K562 (cell line): ENCODE measurements at regions not wholly inside any gene's neighbourhood (a gene's known extent, or its start where the extent isn't known, plus 50 kb on each side); places are given as distances from the start of the nearest gene placed in this dataset.

Experiments used
- ATAC-seq: fragments of 200-7000 bp; cut with Tn5 transposase; 3 replicates; pipeline ENCODE4 v1.9.1; 2020; ENCODE audit warnings: moderate library complexity
- BruUV-seq: library from RNA; stranded (reverse); fragments of 400-500 nt; replicated peaks from 2 replicates; lab custom pipeline; 2021; lab: Mats Ljungman, UMichigan
- CTCF ChIA-PET: fragments of 300-600 bp; formaldehyde crosslinking; extraction: SDS; loops from one replicate; lab custom pipeline; 2021; ENCODE audit warnings: low intra/inter-chr PET ratio; lab: Yijun Ruan, JAX
- POLR2A ChIA-PET: fragments of 300-600, 350-650 bp; sonication (Branson Sonifier 250); formaldehyde crosslinking; extraction: SDS; loops from one replicate; lab custom pipeline; 2021; ENCODE audit warnings: antibody characterized with exemption, inconsistent platforms; lab: Yijun Ruan, JAX
- DNase-seq, 4 experiments: peaks; one replicate each; pipeline versions ENCODE4 v3.0.0 to v3.0.0-alpha.2; 2011 to 2018; ENCODE audit warnings: low spot score in 3 of 4, mixed read lengths in 3 of 4; ENCODE audit errors: extremely low read depth in 1 of 4
- FAIRE-seq: peaks from 2 replicates; lab custom pipeline; 2011; peaks lifted over from hg19 to GRCh38; lab: Jason Lieb, UNC
- H2AFZ ChIP-seq: 2 replicates; pipeline ENCODE4 v1.6.0; 2011; ENCODE audit warnings: low read depth, low read length, control low read depth, inconsistent platforms
- H3K27ac ChIP-seq: fragments of 200-600 bp; 3 replicates; pipeline ENCODE4 v1.8.0; 2011; ENCODE audit warnings: low read depth, mild to moderate bottlenecking, control low read depth, inconsistent platforms, low read length, moderate library complexity, mixed read lengths; ENCODE audit errors: extremely low read depth
- H3K27me3 ChIP-seq, 2 experiments: fragments of 300-600 bp in 1 of 2; 2 replicates in 1 of 2; 3 replicates in 1 of 2; pipeline versions ENCODE4 v1.6.0 to v1.8.0; 2011; ENCODE audit warnings: inconsistent platforms in 2 of 2, low read length in 2 of 2, mild to moderate bottlenecking in 1 of 2, mixed read lengths in 1 of 2, moderate library complexity in 1 of 2; ENCODE audit not compliant: control insufficient read depth in 2 of 2, insufficient read depth in 2 of 2
- H3K36me3 ChIP-seq: fragments of 300-600 bp; 3 replicates; pipeline ENCODE4 v1.8.0; 2011; ENCODE audit warnings: mild to moderate bottlenecking, low read length, inconsistent platforms; ENCODE audit not compliant: control insufficient read depth, insufficient read depth
- H3K4me1 ChIP-seq, 2 experiments: fragments of 200-600 bp in 1 of 2; replicated peaks in 1 of 2; 2 replicates in 1 of 2; 3 replicates in 1 of 2; pipeline versions ENCODE4 v1.5.1 to v1.8.0; 2011; ENCODE audit warnings: inconsistent platforms in 2 of 2, low read length in 2 of 2, mild to moderate bottlenecking in 1 of 2, mixed read lengths in 1 of 2, moderate library complexity in 1 of 2; ENCODE audit not compliant: control insufficient read depth in 2 of 2, insufficient read depth in 2 of 2
- H3K4me2 ChIP-seq: 2 replicates; pipeline ENCODE4 v1.6.1; 2011; ENCODE audit warnings: low read length, control low read depth, inconsistent platforms, mixed read lengths; ENCODE audit not compliant: insufficient read depth
- H3K4me3 ChIP-seq: fragments of 200-600 bp; sonication (generic), shearing (Covaris generic); 2 replicates; pipeline ENCODE4 v1.5.1; 2016; ENCODE audit warnings: control low read depth, inconsistent platforms
- H3K79me2 ChIP-seq: fragments of 200-600 bp; 3 replicates; pipeline ENCODE4 v1.8.0; 2011; ENCODE audit warnings: low read length, inconsistent platforms; ENCODE audit not compliant: control insufficient read depth, insufficient read depth
- H3K9ac ChIP-seq, 2 experiments: 2 replicates each; pipeline versions ENCODE4 v1.6.0 to v1.6.1; 2011; ENCODE audit warnings: low read depth in 2 of 2, low read length in 2 of 2, control low read depth in 1 of 2, inconsistent platforms in 1 of 2, mild to moderate bottlenecking in 1 of 2, mixed read lengths in 1 of 2; ENCODE audit not compliant: insufficient read depth in 1 of 2
- H3K9me1 ChIP-seq: one replicate; pipeline ENCODE4 v1.6.0; 2011; ENCODE audit warnings: inconsistent platforms, mild to moderate bottlenecking, low read length, moderate library complexity; ENCODE audit not compliant: control insufficient read depth, insufficient read depth
- H3K9me3 ChIP-seq: replicated peaks from 2 replicates; pipeline ENCODE4 v1.5.1; 2011; ENCODE audit warnings: low read depth, low read length, inconsistent platforms; ENCODE audit not compliant: control insufficient read depth, insufficient read depth
- H4K20me1 ChIP-seq: replicated peaks from 2 replicates; pipeline ENCODE4 v1.6.1; 2011; ENCODE audit warnings: low read length, inconsistent platforms, mixed read lengths; ENCODE audit not compliant: control insufficient read depth, insufficient read depth
- CEBPG ChIP-seq, 3 experiments: fragments of 200-800 bp in 1 of 3; sonication (Bioruptor generic) in 1 of 3; sonication (generic) in 1 of 3; formaldehyde crosslinking in 1 of 3; IDR thresholded peaks in 2 of 3; conservative IDR thresholded peaks in 1 of 3; 2 replicates each; pipeline versions ENCODE4 v1.6.1 to v1.8.0; 2016 to 2022; ENCODE audit warnings: missing compliant biosample characterization in 2 of 3, missing genetic modification characterization in 2 of 3, mild to moderate bottlenecking in 1 of 3, missing genetic modification reagents in 1 of 3
- HMG20A ChIP-seq: fragments of 450-650 bp; formaldehyde crosslinking; conservative IDR thresholded peaks from 2 replicates; pipeline ENCODE4 v1.4.0; 2020; ENCODE audit warnings: mild to moderate bottlenecking, mixed read lengths
- HNRNPUL1 ChIP-seq: fragments of 200-400 bp; formaldehyde crosslinking; IDR thresholded peaks from 2 replicates; pipeline ENCODE4 v1.6.1; 2017; ENCODE audit warnings: low read length
- NFIX ChIP-seq: fragments of 250-450 bp; sonication (Bioruptor Pico); IDR thresholded peaks from 2 replicates; pipeline ENCODE4 v1.4.0; 2020; ENCODE audit warnings: low read depth, mild to moderate bottlenecking, moderate library complexity
- NR3C1 ChIP-seq: sonication (generic); formaldehyde crosslinking; IDR thresholded peaks from 2 replicates; pipeline ENCODE4 v1.8.1; 2022; ENCODE audit warnings: missing genetic modification reagents
- NR4A1 ChIP-seq, 2 experiments: fragments of 250-450 bp in 1 of 2; fragments of 450-650 bp in 1 of 2; sonication (Bioruptor Pico) in 1 of 2; IDR thresholded peaks; 2 replicates each; pipeline versions ENCODE4 v1.4.0 to v1.6.1; 2016 to 2020; ENCODE audit warnings: mild to moderate bottlenecking in 2 of 2, missing compliant biosample characterization in 1 of 2, missing genetic modification characterization in 1 of 2, moderate library complexity in 1 of 2
- RBBP5 ChIP-seq: fragments of 200-600 bp; sonication (generic); IDR thresholded peaks from 2 replicates; pipeline ENCODE4 v1.6.1; 2012; ENCODE audit warnings: borderline replicate concordance, mild to moderate bottlenecking, low read length, control low read depth, inconsistent platforms; ENCODE audit not compliant: insufficient read depth, poor library complexity, severe bottlenecking
- SNIP1 ChIP-seq: fragments of 450-650 bp; IDR thresholded peaks from 2 replicates; pipeline ENCODE4 v1.7.1; 2017; ENCODE audit warnings: low read depth, mild to moderate bottlenecking
- STAT5A ChIP-seq: IDR thresholded peaks from 2 replicates; pipeline ENCODE4 v1.6.1; 2012; ENCODE audit warnings: low read length, inconsistent platforms, borderline replicate concordance
- TEAD1 ChIP-seq, 2 experiments: fragments of 450-650 bp in 1 of 2; sonication (generic) in 1 of 2; formaldehyde crosslinking; IDR thresholded peaks; 2 replicates each; pipeline versions ENCODE4 v1.4.0 to v1.8.0; 2020 to 2022; ENCODE audit warnings: mild to moderate bottlenecking in 2 of 2, missing genetic modification reagents in 1 of 2
- ZNF184 ChIP-seq: sonication (generic); formaldehyde crosslinking; IDR thresholded peaks from 2 replicates; pipeline ENCODE4 v1.5.0; 2020; ENCODE audit warnings: missing genetic modification reagents
- ZNF23 ChIP-seq: fragments of 250-450 bp; sonication (Bioruptor Pico); IDR thresholded peaks from 2 replicates; pipeline ENCODE4 v1.4.0; 2020; ENCODE audit warnings: mild to moderate bottlenecking
- ZNF3 ChIP-seq: fragments of 250-450 bp; sonication (Bioruptor Pico); IDR thresholded peaks from 2 replicates; pipeline ENCODE4 v1.5.0; 2021; ENCODE audit warnings: mild to moderate bottlenecking, moderate library complexity
- ZNF507 ChIP-seq: conservative IDR thresholded peaks from 2 replicates; pipeline ENCODE4 v1.6.1; 2017; ENCODE audit warnings: missing genetic modification characterization, missing compliant biosample characterization
- ZNF75A ChIP-seq: fragments of 450-650 bp; formaldehyde crosslinking; IDR thresholded peaks from 2 replicates; pipeline ENCODE4 v1.4.0; 2020; ENCODE audit warnings: mild to moderate bottlenecking
- WGBS: fragments of 100-300 bp; shearing (Covaris generic); methylation state at CpG from one replicate; pipeline ENCODE4 v1.1.6; 2016; ENCODE audit warnings: low coverage, mixed read lengths; ENCODE audit not compliant: insufficient coverage; ENCODE audit errors: missing lambda C conversion rate; 5-methylcytosine and 5-hydroxymethylcytosine counted together
- in situ Hi-C: fragments of 300-500 bp; cut with MboI; formaldehyde crosslinking; loops from 4 replicates; pipeline ENCODE4 v1.15.0; 2018; ENCODE audit warnings: inconsistent platforms, mixed read lengths
- intact Hi-C: fragments of 100-400 bp; cut with micrococcal nuclease; formaldehyde crosslinking; loops from 2 replicates; pipeline ENCODE4 v1.14.2; 2022
- TF ChIP-seq, protein P1 (sequence below): sonication (generic); formaldehyde crosslinking; IDR thresholded peaks from 2 replicates; pipeline ENCODE4 v1.8.0; 2023; ENCODE audit warnings: missing genetic modification reagents, mild to moderate bottlenecking, borderline replicate concordance
- TF ChIP-seq, protein P2 (sequence below): sonication (generic); formaldehyde crosslinking; IDR thresholded peaks from 2 replicates; pipeline ENCODE4 v1.8.0; 2022; ENCODE audit warnings: mild to moderate bottlenecking, missing genetic modification reagents

DNA sequence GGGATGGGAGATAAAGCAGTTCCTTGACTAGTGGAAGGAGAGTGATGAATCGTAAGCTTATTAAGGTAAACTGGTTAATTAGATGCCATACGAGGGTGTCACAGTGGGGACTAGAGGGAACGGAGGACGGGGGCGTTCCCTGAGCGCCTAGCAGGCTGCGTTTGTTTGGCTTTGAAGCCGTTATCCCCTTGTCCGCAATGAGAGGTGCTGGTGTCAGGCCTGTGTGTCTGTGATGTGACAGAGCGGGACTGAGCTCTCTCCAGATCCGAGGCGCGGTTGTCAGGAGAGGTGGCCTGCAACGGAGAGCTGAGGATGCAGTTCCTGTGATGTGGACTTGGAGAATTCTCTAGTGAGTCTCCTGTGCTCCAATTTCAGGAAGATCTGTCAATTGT lies 60.0 kb upstream of the PRPS1L1 start:
- FAIRE-seq (no peak), DNase-seq (peak in 1 of 4 experiments; percentile 9), ATAC-seq (peak; percentile 44)
- no peak overlapping the region for H3K9ac ChIP-seq
- no peak overlapping the region for H3K27ac ChIP-seq
- POLR2A ChIA-PET = no interaction called here
- in situ Hi-C loops (no loop called here), intact Hi-C loops (no loop called here)
- H3K4me2 ChIP-seq = 0 out of 2 replicates have a peak overlapping the region, but pooled peaks have one; percentile 63
- H3K4me3 ChIP-seq = no peak overlapping the region
- no peaks in the 10 kb centered on the region for H3K79me2 ChIP-seq
- WGBS = 18% methylated on average over 14 of the region's 14 CpGs
- H3K36me3 ChIP-seq = no peaks in the 10 kb centered on the region
- peaks cover 6 to 14% of the 10 kb centered on the region in 2 experiments; a peak in 4 of 5 replicates for H3K4me1 ChIP-seq
- no peaks in the 10 kb centered on the region for H3K9me1 ChIP-seq
- BruUV-seq = no TSS peak
- CTCF ChIA-PET = no interaction called here
- H4K20me1 ChIP-seq = peaks cover 6% of the 10 kb centered on the region; the same call in 1 of the 2 replicates
- H3K9me3 ChIP-seq = no peaks in the 10 kb centered on the region
- peaks cover 10 to 12% of the 10 kb centered on the region in 2 experiments for H3K27me3 ChIP-seq
- no peak overlapping the region for H2AFZ ChIP-seq
- TF ChIP-seq ZNF3 (CRISPR knock-in tag) (no peak), ZNF75A (CRISPR knock-in tag) (no peak), NFIX (CRISPR knock-in tag) (no peak), RBBP5 (no peak), TEAD1 (CRISPR knock-in tag; IDR thresholded peaks at IDR 0.05) (no peak), ZNF184 (CRISPR knock-in tag) (no peak), ZNF507 (tag) (no peak), STAT5A (no peak), ZNF23 (CRISPR knock-in tag) (no peak), NR3C1 (CRISPR knock-in tag) (no peak), HMG20A (CRISPR knock-in tag) (no peak), HNRNPUL1 (no peak), CEBPG (CRISPR knock-in tag; IDR thresholded peaks at IDR 0.05) (no peak), CEBPG (tag; conservative IDR thresholded peaks at IDR 0.05 in 1 of 2, IDR thresholded peaks at IDR 0.05 in 1 of 2) (no peak), SNIP1 (no peak), NR4A1 (CRISPR knock-in tag; IDR thresholded peaks at IDR 0.05) (no peak), NR4A1 (tag; IDR thresholded peaks at IDR 0.05) (no peak)
- TF ChIP-seq, protein P1, sequence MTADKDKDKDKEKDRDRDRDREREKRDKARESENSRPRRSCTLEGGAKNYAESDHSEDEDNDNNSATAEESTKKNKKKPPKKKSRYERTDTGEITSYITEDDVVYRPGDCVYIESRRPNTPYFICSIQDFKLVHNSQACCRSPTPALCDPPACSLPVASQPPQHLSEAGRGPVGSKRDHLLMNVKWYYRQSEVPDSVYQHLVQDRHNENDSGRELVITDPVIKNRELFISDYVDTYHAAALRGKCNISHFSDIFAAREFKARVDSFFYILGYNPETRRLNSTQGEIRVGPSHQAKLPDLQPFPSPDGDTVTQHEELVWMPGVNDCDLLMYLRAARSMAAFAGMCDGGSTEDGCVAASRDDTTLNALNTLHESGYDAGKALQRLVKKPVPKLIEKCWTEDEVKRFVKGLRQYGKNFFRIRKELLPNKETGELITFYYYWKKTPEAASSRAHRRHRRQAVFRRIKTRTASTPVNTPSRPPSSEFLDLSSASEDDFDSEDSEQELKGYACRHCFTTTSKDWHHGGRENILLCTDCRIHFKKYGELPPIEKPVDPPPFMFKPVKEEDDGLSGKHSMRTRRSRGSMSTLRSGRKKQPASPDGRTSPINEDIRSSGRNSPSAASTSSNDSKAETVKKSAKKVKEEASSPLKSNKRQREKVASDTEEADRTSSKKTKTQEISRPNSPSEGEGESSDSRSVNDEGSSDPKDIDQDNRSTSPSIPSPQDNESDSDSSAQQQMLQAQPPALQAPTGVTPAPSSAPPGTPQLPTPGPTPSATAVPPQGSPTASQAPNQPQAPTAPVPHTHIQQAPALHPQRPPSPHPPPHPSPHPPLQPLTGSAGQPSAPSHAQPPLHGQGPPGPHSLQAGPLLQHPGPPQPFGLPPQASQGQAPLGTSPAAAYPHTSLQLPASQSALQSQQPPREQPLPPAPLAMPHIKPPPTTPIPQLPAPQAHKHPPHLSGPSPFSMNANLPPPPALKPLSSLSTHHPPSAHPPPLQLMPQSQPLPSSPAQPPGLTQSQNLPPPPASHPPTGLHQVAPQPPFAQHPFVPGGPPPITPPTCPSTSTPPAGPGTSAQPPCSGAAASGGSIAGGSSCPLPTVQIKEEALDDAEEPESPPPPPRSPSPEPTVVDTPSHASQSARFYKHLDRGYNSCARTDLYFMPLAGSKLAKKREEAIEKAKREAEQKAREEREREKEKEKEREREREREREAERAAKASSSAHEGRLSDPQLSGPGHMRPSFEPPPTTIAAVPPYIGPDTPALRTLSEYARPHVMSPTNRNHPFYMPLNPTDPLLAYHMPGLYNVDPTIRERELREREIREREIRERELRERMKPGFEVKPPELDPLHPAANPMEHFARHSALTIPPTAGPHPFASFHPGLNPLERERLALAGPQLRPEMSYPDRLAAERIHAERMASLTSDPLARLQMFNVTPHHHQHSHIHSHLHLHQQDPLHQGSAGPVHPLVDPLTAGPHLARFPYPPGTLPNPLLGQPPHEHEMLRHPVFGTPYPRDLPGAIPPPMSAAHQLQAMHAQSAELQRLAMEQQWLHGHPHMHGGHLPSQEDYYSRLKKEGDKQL (CRISPR knock-in tag) = no peak
- TF ChIP-seq, protein P2, sequence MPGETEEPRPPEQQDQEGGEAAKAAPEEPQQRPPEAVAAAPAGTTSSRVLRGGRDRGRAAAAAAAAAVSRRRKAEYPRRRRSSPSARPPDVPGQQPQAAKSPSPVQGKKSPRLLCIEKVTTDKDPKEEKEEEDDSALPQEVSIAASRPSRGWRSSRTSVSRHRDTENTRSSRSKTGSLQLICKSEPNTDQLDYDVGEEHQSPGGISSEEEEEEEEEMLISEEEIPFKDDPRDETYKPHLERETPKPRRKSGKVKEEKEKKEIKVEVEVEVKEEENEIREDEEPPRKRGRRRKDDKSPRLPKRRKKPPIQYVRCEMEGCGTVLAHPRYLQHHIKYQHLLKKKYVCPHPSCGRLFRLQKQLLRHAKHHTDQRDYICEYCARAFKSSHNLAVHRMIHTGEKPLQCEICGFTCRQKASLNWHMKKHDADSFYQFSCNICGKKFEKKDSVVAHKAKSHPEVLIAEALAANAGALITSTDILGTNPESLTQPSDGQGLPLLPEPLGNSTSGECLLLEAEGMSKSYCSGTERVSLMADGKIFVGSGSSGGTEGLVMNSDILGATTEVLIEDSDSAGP (CRISPR knock-in tag) = no peak
